Hematopoietic multipotent progenitor cell treated with erythropoietin and hydrocortisone succinate and interleukin-3 and kit ligand, for 6 days (in vitro differentiated cells): ENCODE measurements at regions not wholly inside any gene's neighbourhood (a gene's known extent, or its start where the extent isn't known, plus 50 kb on each side); places are given as distances from the start of the nearest gene placed in this dataset.

Source experiments
- DNase-seq: peaks from one replicate; pipeline ENCODE4 v3.0.0-alpha.2; 2015

DNA sequence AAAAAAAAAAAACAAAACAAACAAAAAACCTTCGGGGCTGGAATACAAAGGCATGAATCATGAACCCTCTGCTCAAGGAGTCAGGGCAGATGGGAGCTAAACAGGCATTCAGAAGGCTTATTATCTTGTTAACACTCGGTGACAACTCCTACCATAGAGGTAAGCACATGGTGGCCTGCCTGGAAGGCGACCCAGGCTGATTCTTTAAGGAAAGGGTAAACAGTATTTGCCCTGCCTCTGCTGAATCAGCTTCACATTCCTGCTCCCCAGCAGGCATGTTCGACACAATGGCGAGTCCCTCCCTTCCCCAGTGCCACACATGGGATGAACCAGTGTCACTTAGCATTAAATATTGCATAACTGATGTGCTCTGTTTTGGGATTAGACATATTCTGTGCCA, 191.9 kb downstream of the ARL4C start:
- DNase-seq: no peak

DNA sequence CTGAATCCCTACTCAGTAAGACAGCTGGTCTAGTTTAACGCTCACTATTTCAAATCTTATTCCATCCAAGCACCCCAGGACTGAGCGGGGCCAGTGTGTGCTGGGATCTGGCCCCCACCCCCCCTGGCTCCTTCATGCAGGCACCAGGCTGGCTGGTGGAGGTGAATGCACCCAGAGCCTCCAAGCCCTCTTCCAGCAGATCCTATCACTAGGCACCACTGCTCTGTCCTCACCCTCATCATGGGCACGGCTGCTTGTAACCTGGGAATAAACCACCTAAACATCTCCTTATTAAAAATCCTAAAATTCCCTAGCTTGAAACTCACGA, 194.3 kb downstream of the ARL4C start:
- DNase-seq: no peak

DNA sequence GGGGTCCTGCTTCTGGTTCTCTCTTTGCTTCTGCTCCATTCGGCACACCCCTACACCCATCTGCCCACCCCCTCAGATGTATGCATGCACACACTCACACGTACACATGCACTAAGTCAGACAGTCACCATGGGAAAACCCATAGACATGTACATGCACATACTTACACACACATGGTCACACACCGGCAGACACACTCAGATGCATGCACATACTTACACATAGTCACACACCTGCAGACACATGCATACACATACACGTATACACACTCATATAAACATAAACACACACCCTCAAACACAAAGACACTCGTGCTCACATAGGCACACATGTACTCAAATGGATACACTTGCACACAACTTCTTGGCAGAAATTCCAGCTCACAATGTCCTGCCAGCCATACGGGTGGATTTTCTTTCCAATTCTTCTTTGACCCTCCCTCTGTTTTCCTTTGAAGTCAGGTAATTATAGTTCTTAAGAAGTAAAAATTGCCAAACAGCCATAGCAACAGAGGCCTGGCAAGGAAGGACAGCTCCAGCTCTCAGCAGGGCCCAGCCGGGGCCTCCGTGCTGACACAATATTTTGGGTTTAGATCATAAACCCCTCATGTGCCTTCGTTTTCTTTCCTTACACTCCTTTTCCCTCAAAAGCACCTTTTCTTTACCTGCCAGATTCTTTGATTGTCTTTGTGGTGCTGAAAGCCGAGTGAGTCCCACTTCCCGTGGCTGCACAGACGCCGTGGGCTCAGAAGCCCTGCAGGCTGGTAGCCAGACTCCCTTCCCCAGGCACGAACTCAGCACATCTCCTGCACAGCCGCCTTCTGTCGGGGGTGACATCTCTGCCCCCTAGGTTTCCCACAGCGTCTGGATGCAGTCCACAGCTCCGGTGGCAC, 195.7 kb downstream of the ARL4C start:
- DNase-seq: no peak

GRCh38 chr2:234300391-234300925, 196.4 kb downstream of the ARL4C start:
- no peak for DNase-seq

DNA sequence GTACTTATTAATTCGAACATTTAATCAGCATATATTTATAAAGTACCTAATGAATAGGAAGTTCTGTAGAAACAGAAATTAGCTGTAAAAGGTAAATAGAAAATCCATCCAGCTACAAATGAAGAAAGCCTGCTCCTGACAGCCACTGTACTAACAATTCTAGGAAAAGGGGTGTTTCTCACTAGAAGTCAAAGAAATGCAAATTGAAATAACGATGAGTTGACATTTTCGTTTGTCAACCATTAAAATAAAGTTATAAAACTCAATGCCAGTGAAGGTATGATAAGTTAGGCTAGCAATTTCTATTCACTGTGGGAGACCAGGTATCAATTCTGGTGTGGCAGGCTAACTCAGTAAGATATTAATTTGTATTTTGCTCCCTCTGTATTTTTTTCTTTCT, 198.0 kb downstream of the ARL4C start:
- DNase-seq: no peak

- no peak for DNase-seq
Measured at GRCh38 chr2:234296991-234297390, 199.9 kb downstream of the ARL4C start.

- DNase-seq: no peak
Measured at GRCh38 chr2:234293973-234294372, 202.9 kb downstream of the ARL4C start.

- DNase-seq: no peak
Measured at GRCh38 chr2:234292962-234293243, 204.0 kb downstream of the ARL4C start.

DNA sequence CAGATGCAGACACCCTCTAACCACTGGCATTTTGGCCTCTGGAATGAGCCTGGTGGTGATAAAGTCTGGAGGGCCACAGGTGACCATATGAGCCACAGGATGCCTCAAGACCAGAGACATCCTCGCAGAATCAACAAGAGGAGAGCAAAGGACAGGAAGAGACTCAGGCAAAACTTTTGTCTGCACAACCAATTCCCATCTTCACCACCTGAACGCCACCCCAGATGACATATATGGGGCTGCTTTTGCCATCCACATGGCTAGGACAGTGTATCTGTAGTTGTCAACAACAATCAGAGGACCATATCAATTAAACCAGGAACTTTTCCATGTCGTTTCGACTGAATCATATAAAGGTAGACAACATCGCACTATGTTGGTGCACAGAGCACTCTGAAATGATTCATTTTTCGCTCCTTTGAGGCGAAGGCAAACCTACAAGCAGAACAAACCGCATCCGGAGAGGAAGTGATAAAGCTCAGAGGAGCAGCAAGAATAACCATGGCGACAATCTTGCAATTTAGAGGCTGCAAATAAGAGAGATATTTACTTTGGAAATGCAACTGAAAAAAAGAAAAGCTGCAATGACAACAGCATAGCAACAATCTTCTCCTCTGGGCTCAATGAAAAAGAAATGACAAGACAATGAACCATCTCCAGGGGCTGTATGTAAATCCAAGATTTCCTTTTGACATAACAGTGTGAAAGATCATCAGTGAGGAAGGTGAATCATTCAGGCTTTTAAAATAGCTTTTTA, 204.5 kb downstream of the ARL4C start:
- peak; percentile 51 for DNase-seq

DNA sequence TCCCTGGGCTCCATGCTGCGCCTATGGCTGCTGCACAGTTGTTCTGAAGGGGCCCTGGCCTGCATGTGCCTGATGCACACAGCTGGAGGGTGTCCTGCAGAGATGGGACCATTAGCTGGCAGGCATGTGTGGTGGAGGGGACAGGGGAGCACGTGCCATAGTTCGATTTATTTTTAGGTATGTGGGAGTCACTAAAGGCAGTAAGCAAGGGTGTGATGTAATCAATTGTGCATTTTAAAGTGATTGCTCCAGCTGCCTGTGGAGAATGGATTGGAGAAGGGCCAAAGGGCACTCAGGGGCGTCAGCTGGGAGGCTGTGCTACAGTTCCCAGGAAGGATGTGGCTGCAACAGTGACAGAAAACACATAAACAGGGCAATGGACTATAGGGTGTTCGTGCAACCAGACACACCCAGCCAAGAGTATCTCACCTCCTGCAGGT, 205.1 kb downstream of the ARL4C start:
- no peak for DNase-seq

- DNase-seq: peak; percentile 24
Measured at GRCh38 chr2:234290671-234291070, 206.2 kb downstream of the ARL4C start.

GRCh38 chr2:234289834-234290590, 206.9 kb downstream of the ARL4C start:
- DNase-seq: no peak

DNA sequence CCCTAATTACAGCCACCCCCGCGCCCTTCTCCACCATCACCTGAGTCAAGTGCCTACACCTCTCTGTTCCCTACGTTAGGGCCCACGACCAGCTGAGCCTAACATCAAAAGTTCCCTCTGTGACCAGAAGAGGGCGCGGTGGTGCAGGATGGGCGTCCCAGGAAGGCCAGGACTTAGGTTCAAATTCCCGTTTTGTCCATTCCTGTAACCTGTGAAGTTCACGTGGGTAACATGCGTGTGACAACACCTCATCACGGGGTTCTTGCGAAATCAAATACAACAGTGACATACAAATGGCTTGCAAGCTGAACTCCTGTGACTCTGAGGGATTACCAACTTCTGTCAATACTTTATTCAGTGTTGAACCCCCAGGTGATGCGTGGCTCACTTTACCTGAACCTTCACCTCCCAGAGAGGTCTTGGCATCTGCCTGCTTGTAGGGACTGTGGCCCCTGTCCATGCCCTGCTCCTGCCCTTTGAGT, 207.9 kb downstream of the ARL4C start:
- DNase-seq: peak; percentile 66

GRCh38 chr2:234287650-234288049, 209.2 kb downstream of the ARL4C start:
- DNase-seq: no peak

DNA sequence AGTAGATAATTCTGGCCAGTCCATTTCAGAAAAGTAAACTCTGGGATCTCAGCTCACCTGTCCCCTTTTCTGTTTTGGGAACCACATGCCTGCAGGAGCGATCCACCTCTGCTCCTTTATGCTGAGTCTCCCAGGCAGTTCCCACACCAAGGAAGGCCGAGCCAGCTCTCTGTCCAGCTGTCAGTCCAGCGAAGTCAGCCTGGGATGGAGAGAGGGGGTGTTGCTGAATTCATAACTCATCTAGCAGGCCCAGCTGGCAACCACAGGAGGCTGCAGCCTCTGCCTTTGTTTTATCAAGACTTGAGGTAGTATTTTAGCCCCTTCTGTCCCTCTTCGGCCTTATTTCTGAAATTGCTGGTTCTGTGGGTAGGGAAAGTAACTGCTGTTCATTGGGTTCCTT, 209.9 kb downstream of the ARL4C start:
- no peak for DNase-seq

- DNase-seq: no peak
Measured at GRCh38 chr2:234286118-234286598, 210.7 kb downstream of the ARL4C start.

DNA sequence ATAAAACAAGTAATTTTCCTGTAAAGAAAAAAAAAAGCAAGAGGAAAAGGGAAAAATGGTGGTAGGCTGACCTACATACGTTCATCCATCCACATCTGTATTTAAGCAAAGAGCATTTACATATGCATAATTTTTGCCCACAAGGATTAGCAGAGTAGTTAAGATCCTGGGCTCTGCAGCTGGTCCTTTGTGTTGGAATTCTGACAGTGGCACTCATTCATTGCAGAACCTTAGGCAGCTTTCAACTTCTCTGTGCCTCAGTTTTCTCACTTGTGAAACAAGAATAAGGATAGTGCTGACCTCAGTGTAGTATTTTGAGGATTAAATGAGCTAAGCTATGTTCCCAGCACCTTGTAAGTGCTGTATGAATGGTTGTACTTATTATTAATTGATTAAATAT, 211.3 kb downstream of the ARL4C start:
- no peak for DNase-seq

DNA sequence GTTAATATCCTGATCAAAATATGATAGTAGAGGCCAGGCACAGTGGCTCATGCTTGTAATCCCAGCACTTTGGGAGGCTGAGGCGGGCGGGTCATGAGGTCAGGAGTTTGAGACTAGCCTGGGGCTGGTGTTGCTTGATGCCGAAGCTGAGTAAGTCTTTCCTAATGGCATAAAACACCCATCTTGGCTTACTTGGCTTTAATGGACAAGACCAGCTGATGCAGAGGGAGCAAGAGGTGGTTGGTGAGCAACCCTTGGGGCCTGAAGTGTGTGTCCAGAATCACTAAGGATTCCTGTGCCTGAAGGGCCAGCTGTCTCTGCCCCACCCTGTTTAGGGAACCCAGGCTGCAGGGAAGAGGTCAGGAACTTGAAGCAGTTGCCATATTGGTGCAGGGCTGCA, 217.2 kb downstream of the ARL4C start:
- DNase-seq: no peak

- DNase-seq: no peak
Measured at GRCh38 chr2:234278556-234279255, 218.2 kb downstream of the ARL4C start.

DNA sequence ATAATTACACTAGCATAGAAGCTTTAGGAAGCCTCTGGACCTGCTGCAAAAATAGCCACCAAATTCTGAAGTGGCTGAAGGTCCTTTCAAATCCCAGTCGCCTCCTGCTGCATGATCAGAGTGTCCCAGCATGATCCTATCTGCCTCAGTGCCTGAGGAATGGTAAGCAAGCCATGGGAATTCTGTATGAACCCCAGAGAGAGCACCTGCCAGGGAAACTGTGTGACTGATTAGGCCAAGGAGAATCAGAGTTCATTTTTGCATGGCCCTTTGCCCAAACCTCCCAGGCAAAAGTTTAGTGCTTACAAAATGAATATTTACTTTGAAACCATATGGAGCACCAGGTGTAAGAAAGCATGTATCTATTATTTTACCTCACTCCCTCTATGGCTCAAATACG, 221.4 kb downstream of the ARL4C start:
- DNase-seq: no peak

- no peak for DNase-seq
Measured at GRCh38 chr2:234273887-234274584, 222.8 kb downstream of the ARL4C start.
